Astrocyte of the spinal cord (primary cell): ENCODE measurements at regions not wholly inside any gene's neighbourhood (a gene's known extent, or its start where the extent isn't known, plus 50 kb on each side); places are given as distances from the start of the nearest gene placed in this dataset.

Experiments
- DNase-seq: peaks from one replicate; pipeline ENCODE4 v3.0.0; 2011; ENCODE audit warnings: low read depth, low spot score
- H3K4me3 ChIP-seq: 2 replicates; pipeline ENCODE4 v1.5.1; 2011; ENCODE audit warnings: low read depth, mild to moderate bottlenecking, low read length, moderate library complexity
- in situ Hi-C: cut with HindIII; loops from 2 replicates; pipeline ENCODE4 v1.10.0; 2017; ENCODE audit warnings: low sequenced_read_pairs
- TF ChIP-seq, protein P1 (sequence below): IDR thresholded peaks from 2 replicates; pipeline ENCODE4 v1.5.1; 2012; ENCODE audit warnings: low read depth, mild to moderate bottlenecking, low read length, inconsistent platforms

DNA sequence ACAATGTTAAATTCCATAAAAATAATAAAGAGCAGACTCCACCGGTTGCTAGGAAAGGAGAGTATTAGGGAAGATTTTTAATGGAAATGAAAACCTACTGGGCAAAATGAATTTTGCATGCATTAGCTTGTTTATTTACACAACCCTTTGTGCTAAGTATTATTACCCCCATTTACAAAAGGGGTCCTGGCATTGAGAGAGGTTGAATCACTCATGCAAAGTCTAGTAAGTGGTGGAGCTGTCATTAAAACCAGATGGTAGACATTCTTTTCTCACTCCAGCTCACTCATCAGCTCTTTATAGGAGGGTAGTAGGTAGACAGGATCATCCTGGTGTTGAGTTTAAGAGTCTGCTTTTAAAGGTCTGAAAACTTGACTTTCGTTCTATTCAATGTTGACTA, 395.1 kb downstream of the PLK2 start:
- in situ Hi-C loops: no loop called here
- peak; percentile 29 for DNase-seq
- H3K4me3 ChIP-seq: no peak overlapping the region
- TF ChIP-seq, protein P1, sequence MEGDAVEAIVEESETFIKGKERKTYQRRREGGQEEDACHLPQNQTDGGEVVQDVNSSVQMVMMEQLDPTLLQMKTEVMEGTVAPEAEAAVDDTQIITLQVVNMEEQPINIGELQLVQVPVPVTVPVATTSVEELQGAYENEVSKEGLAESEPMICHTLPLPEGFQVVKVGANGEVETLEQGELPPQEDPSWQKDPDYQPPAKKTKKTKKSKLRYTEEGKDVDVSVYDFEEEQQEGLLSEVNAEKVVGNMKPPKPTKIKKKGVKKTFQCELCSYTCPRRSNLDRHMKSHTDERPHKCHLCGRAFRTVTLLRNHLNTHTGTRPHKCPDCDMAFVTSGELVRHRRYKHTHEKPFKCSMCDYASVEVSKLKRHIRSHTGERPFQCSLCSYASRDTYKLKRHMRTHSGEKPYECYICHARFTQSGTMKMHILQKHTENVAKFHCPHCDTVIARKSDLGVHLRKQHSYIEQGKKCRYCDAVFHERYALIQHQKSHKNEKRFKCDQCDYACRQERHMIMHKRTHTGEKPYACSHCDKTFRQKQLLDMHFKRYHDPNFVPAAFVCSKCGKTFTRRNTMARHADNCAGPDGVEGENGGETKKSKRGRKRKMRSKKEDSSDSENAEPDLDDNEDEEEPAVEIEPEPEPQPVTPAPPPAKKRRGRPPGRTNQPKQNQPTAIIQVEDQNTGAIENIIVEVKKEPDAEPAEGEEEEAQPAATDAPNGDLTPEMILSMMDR: no peak

DNA sequence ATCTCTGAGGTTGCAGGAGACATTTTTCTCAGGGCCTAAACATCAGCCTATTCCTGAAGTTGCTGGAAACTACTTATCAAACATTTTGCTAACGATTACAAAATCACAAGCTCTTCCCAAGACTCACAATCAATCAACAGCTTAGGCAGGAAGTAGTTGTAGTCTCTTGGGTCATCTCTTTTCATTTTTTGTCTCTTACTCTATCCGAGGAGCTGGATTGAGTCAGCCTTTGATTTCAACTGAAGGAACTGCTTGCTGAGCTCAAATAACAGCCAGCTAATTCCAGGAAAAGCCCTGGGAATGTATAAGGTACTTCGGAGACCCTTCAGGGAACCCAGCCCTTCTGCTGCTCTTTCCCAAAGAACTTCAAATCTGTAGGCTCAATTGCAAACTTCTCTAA, 398.9 kb downstream of the PLK2 start:
- H3K4me3 ChIP-seq: no peak overlapping the region
- in situ Hi-C loops: no loop called here
- TF ChIP-seq, protein P1: no peak
- DNase-seq: peak; percentile 8

DNA sequence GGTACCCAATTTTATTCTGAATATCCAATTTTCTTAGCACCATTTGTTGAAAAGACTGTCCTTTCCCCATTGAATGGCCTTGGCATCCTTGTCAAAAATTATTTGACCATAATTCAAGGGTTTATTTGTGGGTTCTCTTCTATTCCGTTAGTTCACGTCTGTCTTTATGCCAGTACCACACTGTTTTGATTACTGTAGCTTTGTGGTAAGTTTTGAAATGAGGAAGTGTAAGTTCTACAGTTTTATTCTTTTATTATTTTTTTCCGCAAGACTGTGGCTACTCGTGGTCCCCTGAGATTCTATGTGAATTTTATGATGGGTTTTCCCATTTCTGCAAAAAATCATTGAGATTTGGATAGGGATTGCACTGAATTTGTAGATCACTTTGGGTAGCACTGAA, 402.6 kb downstream of the PLK2 start:
- in situ Hi-C loops: no loop called here
- no peak overlapping the region for H3K4me3 ChIP-seq
- TF ChIP-seq, protein P1: no peak
- DNase-seq: no peak

DNA sequence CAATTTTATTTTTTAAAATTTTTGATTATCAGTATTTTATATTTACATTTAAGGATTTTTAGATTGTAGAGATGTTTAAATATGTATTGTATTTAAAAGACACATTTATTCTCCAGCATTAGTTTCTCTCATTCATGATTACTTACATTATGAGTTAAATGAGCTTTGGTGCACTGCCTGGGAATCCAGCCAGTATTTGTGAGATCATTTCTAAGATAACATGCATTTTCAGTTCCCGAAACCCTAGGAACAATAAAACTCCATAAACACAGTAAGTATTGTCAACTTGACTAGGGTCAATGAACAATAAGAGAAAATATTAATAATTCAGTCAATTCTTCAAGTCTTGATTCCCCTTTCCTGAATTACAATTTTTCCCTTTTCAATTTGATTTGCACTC, 403.3 kb downstream of the PLK2 start:
- TF ChIP-seq, protein P1: no peak
- H3K4me3 ChIP-seq: no peak overlapping the region
- in situ Hi-C loops: no loop called here
- DNase-seq: peak; percentile 76

DNA sequence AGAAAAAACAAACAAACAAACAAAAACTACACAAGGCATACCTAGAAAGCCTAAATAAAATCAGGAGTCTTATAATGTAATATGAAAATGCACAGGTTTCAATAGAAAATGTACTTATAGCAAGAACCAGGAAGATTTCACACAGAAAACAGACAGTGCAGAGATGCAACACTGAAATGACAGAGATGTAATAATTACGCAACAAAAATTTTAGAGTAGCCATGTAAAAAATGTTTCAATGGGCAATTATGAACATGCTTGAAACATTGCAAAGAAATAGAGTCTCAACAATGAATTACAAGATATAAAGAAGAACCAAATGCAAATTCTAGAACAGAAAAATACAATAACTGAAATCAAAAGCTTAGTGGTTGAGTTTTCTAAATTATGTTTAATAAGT, 405.9 kb downstream of the PLK2 start:
- TF ChIP-seq, protein P1: no peak
- in situ Hi-C loops: no loop called here
- DNase-seq: no peak
- no peak overlapping the region for H3K4me3 ChIP-seq

DNA sequence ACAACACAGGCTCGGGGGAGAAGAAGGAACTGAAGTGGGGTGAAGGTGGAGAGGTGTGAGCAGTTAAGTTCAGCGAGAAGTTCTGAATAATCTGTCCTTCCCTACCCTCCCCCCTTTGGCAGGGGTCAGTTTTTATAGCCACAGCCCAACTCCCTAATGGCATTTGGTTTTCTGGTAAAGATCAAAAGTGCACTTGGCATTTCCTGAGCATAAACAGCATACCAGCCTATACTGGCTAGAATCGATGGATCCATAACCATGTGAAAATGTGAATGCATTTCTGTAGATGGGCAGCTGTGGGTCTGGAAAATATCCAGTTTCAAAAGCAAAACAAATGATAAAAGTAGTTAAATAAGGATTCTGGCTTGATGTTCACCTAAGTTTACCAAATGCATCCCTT, 410.9 kb downstream of the PLK2 start:
- no peak for DNase-seq
- TF ChIP-seq, protein P1: no peak
- in situ Hi-C loops: no loop called here
- no peak overlapping the region for H3K4me3 ChIP-seq

DNA sequence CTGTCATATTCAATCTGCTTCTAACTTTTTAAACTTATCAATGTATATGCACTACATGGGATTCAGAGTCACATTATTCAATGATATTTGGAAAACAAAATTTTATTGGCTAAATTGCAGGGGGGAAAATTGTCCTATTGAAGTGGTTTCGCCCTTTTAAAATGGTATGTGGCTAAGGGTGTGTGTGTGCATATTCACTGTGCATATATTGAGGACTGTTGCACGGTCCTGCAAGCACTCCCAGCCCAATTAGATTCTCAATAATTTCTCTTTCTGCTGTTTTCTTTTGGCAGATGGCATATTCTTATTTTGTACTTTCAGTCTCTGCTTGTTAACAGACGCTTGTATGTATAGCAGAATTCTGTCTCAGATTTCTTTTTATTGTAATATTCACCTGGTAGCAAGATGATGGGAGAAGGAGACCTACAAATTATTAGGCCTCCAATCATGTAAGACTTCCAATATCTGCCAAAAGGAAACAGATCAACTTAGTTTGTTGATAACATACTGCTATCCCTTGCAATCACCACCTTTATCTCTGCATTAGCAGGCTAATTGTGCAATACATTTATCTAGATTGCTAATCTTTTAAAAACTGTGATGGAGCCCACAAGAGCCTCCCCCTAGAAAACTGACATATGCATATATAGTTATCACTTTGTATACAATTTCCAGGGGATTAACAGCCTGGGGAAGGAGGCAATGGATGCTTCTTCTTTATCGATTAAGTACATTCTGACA, 411.5 kb downstream of the PLK2 start:
- in situ Hi-C loops: no loop called here
- TF ChIP-seq, protein P1: no peak

More for the DNA sequence above, 411.5 kb downstream of the PLK2 start:
- no peak overlapping the region for H3K4me3 ChIP-seq
- no peak for DNase-seq
